Lower leg skin (tissue), 3 donors: ENCODE measurements at regions not wholly inside any gene's neighbourhood (a gene's known extent, or its start where the extent isn't known, plus 50 kb on each side); places are given as distances from the start of the nearest gene placed in this dataset.

Experiments used
- POLR2A ChIP-seq, 2 donors: fragments of 450-650 bp; IDR thresholded peaks; one replicate each; pipeline ENCODE4 v1.6.1; 2016 to 2017; ENCODE audit warnings: antibody characterized with exemption in 2 of 2, mild to moderate bottlenecking in 1 of 2, moderate library complexity in 1 of 2
- TF ChIP-seq, protein P1 (sequence below), 3 donors: fragments of 450-650 bp; IDR thresholded peaks; one replicate each; pipeline ENCODE4 v1.5.1; 2016; ENCODE audit warnings: antibody characterized with exemption in 3 of 3, mild to moderate bottlenecking in 3 of 3, moderate library complexity in 2 of 3

GRCh38 chr2:8593243-8593642 is 88.6 kb upstream of the ID2 start:
- TF ChIP-seq, protein P1, sequence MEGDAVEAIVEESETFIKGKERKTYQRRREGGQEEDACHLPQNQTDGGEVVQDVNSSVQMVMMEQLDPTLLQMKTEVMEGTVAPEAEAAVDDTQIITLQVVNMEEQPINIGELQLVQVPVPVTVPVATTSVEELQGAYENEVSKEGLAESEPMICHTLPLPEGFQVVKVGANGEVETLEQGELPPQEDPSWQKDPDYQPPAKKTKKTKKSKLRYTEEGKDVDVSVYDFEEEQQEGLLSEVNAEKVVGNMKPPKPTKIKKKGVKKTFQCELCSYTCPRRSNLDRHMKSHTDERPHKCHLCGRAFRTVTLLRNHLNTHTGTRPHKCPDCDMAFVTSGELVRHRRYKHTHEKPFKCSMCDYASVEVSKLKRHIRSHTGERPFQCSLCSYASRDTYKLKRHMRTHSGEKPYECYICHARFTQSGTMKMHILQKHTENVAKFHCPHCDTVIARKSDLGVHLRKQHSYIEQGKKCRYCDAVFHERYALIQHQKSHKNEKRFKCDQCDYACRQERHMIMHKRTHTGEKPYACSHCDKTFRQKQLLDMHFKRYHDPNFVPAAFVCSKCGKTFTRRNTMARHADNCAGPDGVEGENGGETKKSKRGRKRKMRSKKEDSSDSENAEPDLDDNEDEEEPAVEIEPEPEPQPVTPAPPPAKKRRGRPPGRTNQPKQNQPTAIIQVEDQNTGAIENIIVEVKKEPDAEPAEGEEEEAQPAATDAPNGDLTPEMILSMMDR (IDR thresholded peaks at IDR 0.05) = no peak
- no peak for TF ChIP-seq POLR2A (IDR thresholded peaks at IDR 0.05)
